Heart right ventricle (tissue), 16 donors: ENCODE measurements at regions not wholly inside any gene's neighbourhood (a gene's known extent, or its start where the extent isn't known, plus 50 kb on each side); places are given as distances from the start of the nearest gene placed in this dataset.

Experiments used
- ATAC-seq, 8 donors: fragments of 200-7000 bp; cut with Tn5 transposase; one replicate each; pipeline ENCODE4 v1.9.1; 2020; ENCODE audit warnings: mild to moderate bottlenecking in 8 of 8, moderate library complexity in 8 of 8, moderate number of reproducible peaks in 1 of 8
- DNase-seq, 2 donors: peaks; one replicate each; pipeline ENCODE4 v3.0.0-alpha.2; 2020
- H3K27ac ChIP-seq, 10 donors: fragments of 200-600 bp; sonication (generic) in 2 of 10; one replicate each; pipeline versions ENCODE4 v1.5.0 to v1.8.0; 2020 to 2022; ENCODE audit warnings: mild to moderate bottlenecking in 3 of 10
- H3K27me3 ChIP-seq, 7 donors: fragments of 200-600 bp; one replicate each; pipeline ENCODE4 v1.8.0; 2021 to 2022; ENCODE audit warnings: mild to moderate bottlenecking in 2 of 7
- H3K36me3 ChIP-seq, 9 donors: fragments of 200-600 bp; sonication (generic) in 1 of 9; one replicate each; pipeline versions ENCODE4 v1.5.0 to v1.8.0; 2020 to 2022; ENCODE audit warnings: mild to moderate bottlenecking in 2 of 9
- H3K4me1 ChIP-seq, 9 donors: fragments of 200-600 bp; sonication (generic) in 1 of 9; one replicate each; pipeline versions ENCODE4 v1.5.0 to v1.8.0; 2020 to 2022; ENCODE audit warnings: mild to moderate bottlenecking in 4 of 9
- H3K4me3 ChIP-seq, 10 donors: fragments of 200-600 bp; sonication (generic) in 2 of 10; one replicate each; pipeline versions ENCODE4 v1.5.0 to v1.8.0; 2020 to 2022; ENCODE audit warnings: mild to moderate bottlenecking in 7 of 10, moderate library complexity in 2 of 10
- H3K9me3 ChIP-seq, 11 donors: fragments of 200-600 bp in 10 of 11; sonication (generic) in 2 of 11; one replicate each; pipeline versions ENCODE4 v1.5.0 to v1.8.0; 2013 to 2022; ENCODE audit warnings: mild to moderate bottlenecking in 2 of 11, control low read depth in 1 of 11, moderate library complexity in 1 of 11
- WGBS, 2 donors: extraction: QIAGEN DNeasy Blood & Tissue Kit; methylation state at CpG; one replicate each; pipeline ENCODE4 v1.1.7; 2013; ENCODE audit warnings: inconsistent platforms in 1 of 2; 5-methylcytosine and 5-hydroxymethylcytosine counted together
- intact Hi-C, 10 donors: fragments of 100-400 bp; cut with DNase I; formaldehyde crosslinking; loops; one replicate each; pipeline versions ENCODE4 v1.11.1 to v1.14.2; 2022
- TF ChIP-seq, protein P1 (sequence below), 9 donors: fragments of 200-600 bp; sonication (generic) in 2 of 9; IDR thresholded peaks; one replicate each; pipeline versions ENCODE4 v1.5.0 to v1.8.0; 2021 to 2022; ENCODE audit warnings: antibody characterized with exemption in 9 of 9, mild to moderate bottlenecking in 5 of 9, moderate library complexity in 1 of 9
- donor health status: Arrhythmogenic right ventricular cardiomyopathy.
- donor health status: ischemic (EF 13 %, LVEDD 7.1; RV severe dilation, severe dysfunction).
- donor health status: healthy with polysubstance abuse.
- donor health status: DM: no; HTN: yes; CAD: no.
- donor health status: DM: no; HTN: no; CAD: no.
- donor health status: ischemic (EF 25% LVEDD 6.9; RV normal size, moderate dysfunction).
- donor health status: ischemic (EF 25% LVEDD 5.7; RV mildly dilated, moderate dysfunction).
- donor health status: healthy.
- donor health status: DM: yes; HTN: yes; CAD: no.
- donor health status: Ischemic cardiomyopathy.
- donor health status: ischemic (EF 35%, LVEDD 5.7; RV mildly dilated, moderate dysfunction).
- donor health status: nonischemic (EF 11% LVEDD 7.7; RV severe dilation, severe dysfunction).
- donor health status: DM: yes; HTN: yes; CAD: no.
- donor health status: PGD.
- donor health status: ischemic (EF 29% LVEDD 5.4; RV normal size, mild dysfunction).
- donor health status: nonischemic (EF 23%, LVEDD 6.1; RV moderate dilation, normal function).

DNA sequence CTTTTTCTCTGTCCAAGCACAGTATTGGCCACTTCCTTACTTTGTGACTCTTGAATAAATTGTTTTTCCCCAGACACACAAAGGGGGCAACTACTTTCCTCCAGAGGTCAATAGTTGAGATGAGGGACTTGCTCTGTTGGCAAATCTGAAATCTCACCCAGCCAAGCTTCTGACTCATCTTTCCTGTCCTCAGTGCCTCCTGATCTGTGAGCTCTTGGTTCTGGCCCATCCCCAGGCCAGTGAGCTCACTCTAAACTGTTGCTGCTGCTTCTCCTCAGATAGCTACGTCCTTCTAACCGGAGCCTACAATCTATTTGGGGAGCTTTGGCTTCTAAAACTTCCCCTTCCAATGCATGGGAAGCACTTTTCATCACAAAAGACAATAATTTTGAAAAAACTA lies 50.0 kb upstream of the NMD3 start:
- H3K36me3 ChIP-seq: no peaks in the 10 kb centered on the region
- ATAC-seq (peak; percentile 87 to 100 (median 94)), DNase-seq (peak; percentile 49 to 72)
- intact Hi-C loops: loop anchor here in 1 of 10 donors (10.0 kb wide), 1 partner anchor 66 kb away; the partner anchor contains the start of gene B3GALNT1
- H3K9me3 ChIP-seq: peaks cover 0 to 9% (median 0%) of the 10 kb centered on the region in 11 donors
- H3K4me1 ChIP-seq: peaks cover 0 to 20% (median 11%) of the 10 kb centered on the region in 9 donors
- peak overlapping the region in 8 of 10 donors; percentile 5 to 60 (median 52) for H3K27ac ChIP-seq
- H3K27me3 ChIP-seq: no peaks in the 10 kb centered on the region
- TF ChIP-seq, protein P1, sequence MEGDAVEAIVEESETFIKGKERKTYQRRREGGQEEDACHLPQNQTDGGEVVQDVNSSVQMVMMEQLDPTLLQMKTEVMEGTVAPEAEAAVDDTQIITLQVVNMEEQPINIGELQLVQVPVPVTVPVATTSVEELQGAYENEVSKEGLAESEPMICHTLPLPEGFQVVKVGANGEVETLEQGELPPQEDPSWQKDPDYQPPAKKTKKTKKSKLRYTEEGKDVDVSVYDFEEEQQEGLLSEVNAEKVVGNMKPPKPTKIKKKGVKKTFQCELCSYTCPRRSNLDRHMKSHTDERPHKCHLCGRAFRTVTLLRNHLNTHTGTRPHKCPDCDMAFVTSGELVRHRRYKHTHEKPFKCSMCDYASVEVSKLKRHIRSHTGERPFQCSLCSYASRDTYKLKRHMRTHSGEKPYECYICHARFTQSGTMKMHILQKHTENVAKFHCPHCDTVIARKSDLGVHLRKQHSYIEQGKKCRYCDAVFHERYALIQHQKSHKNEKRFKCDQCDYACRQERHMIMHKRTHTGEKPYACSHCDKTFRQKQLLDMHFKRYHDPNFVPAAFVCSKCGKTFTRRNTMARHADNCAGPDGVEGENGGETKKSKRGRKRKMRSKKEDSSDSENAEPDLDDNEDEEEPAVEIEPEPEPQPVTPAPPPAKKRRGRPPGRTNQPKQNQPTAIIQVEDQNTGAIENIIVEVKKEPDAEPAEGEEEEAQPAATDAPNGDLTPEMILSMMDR (IDR thresholded peaks at IDR 0.05): no peak
- H3K4me3 ChIP-seq: no peak overlapping the region
- WGBS, 2 donors: 13 to 20% methylated on average over 2 of the region's 2 CpGs
